WTC11 (cell line): ENCODE measurements at regions not wholly inside any gene's neighbourhood (a gene's known extent, or its start where the extent isn't known, plus 50 kb on each side); places are given as distances from the start of the nearest gene placed in this dataset.
"Not testable (repeated sequence)": the region's sequence is repeated elsewhere in the genome, so short reads cannot be mapped to it uniquely, and the experiment has no call there.

Experiments used
- ELF4 ChIP-seq: sonication (generic); formaldehyde crosslinking; IDR thresholded peaks from 2 replicates; pipeline ENCODE4 v1.8.1; 2022; ENCODE audit warnings: low read depth, mild to moderate bottlenecking, moderate library complexity, missing genetic modification reagents
- SP1 ChIP-seq: sonication (generic); formaldehyde crosslinking; conservative IDR thresholded peaks from 2 replicates; pipeline ENCODE4 v1.8.1; 2022; ENCODE audit warnings: missing genetic modification reagents

- not testable (repeated sequence) for TF ChIP-seq ELF4 (CRISPR knock-in tag); SP1
Observed at GRCh38 chr20:16873124-16873523, 125.0 kb downstream of the OTOR start.
